Kidney epithelial cell (primary cell): ENCODE measurements at regions not wholly inside any gene's neighbourhood (a gene's known extent, or its start where the extent isn't known, plus 50 kb on each side); places are given as distances from the start of the nearest gene placed in this dataset.

ENCODE experiments used
- DNase-seq: peaks from one replicate; pipeline ENCODE4 v3.0.0-alpha.2; 2010; ENCODE audit warnings: low read depth
- H3K27me3 ChIP-seq: 2 replicates; pipeline ENCODE4 v1.6.0; 2011; ENCODE audit warnings: low read length; ENCODE audit not compliant: control insufficient read depth, insufficient read depth
- H3K36me3 ChIP-seq: 2 replicates; pipeline ENCODE4 v1.5.1; 2011; ENCODE audit warnings: low read length; ENCODE audit not compliant: control insufficient read depth, insufficient read depth
- H3K4me3 ChIP-seq: 2 replicates; pipeline ENCODE4 v1.5.1; 2011; ENCODE audit warnings: low read depth, mild to moderate bottlenecking, control low read depth, low read length
- CTCF ChIP-seq: IDR thresholded peaks from 2 replicates; pipeline ENCODE4 v1.5.1; 2011; ENCODE audit warnings: mild to moderate bottlenecking, moderate library complexity, low read length, control low read depth, inconsistent platforms; ENCODE audit not compliant: insufficient read depth, poor library complexity, severe bottlenecking

GRCh38 chr16:77564791-77565390 lies 130.1 kb upstream of the ADAMTS18 start:
- no peak for DNase-seq
- Histone ChIP-seq H3K36me3 (no peaks in the 10 kb centered on the region), H3K4me3 (no peak overlapping the region), H3K27me3 (no peaks in the 10 kb centered on the region)
- TF ChIP-seq CTCF: no peak

DNA sequence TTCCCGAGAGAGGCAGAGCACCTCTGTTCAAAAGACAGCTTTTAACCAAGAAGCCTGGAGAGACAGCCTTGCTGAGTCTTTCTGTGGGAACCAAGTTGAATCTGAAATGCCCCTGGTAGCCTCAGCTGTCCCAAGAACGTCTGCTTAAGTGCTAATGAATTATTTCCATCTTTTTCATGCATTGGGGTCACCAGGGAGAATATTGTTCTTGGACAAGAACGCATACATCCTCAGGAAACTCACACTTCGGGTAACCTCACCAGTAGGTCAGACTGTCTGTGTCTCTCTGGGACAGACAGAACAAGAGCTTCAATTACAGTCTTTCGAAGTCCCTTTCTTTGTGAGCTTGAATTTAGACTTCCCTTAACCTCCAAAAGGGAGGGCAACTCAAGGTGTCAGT lies 134.6 kb upstream of the ADAMTS18 start:
- Histone ChIP-seq H3K27me3 (no peaks in the 10 kb centered on the region), H3K4me3 (no peak overlapping the region), H3K36me3 (no peaks in the 10 kb centered on the region)
- DNase-seq: no peak
- TF ChIP-seq CTCF: no peak

- no peak for DNase-seq
- Histone ChIP-seq H3K4me3 (no peak overlapping the region), H3K27me3 (no peaks in the 10 kb centered on the region), H3K36me3 (no peaks in the 10 kb centered on the region)
- TF ChIP-seq CTCF: no peak
Measured at GRCh38 chr16:77570574-77570973, 135.7 kb upstream of the ADAMTS18 start.

DNA sequence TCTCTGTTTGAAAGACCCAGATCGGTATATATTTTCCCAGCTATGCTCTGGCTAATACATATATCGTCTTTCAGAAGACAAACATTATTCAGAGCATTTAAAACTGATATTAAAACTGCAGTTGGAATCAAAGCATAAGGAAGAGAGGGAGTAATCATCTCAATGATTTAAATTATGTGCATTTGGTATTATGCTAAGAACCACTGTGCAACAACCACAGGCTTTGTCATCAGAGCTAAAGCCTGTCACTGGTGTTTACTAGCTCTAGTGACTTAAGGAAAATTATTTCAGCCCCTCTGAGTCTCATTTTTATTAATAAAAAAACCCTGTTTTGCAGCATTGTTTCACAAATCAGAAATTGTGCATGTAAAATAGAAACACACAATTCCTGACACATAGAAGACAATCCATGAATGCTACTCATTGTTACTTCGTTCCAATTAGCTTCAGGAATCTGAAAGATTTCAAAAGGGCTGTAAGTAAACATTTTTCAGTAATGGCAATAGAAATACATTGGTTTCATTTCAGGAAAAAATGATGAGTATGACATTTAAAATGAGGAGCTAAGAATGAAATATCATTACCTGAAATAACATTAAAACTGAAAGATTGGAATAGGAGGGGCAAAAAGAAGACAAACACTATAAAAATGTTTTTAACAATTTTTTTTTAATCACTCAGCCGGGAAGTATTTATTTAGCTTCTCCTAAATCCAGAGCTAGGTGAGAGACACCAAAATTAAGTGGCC lies 136.5 kb upstream of the ADAMTS18 start:
- no peak for DNase-seq
- no peaks in the 10 kb centered on the region for H3K27me3 ChIP-seq
- no peaks in the 10 kb centered on the region for H3K36me3 ChIP-seq
- H3K4me3 ChIP-seq: no peak overlapping the region
- no peak for TF ChIP-seq CTCF

GRCh38 chr16:77574867-77575624 lies 140.2 kb upstream of the ADAMTS18 start:
- no peak overlapping the region for H3K4me3 ChIP-seq
- DNase-seq: no peak
- H3K27me3 ChIP-seq: no peaks in the 10 kb centered on the region
- no peaks in the 10 kb centered on the region for H3K36me3 ChIP-seq
- TF ChIP-seq CTCF: no peak
